ENCODE measurements at regions not wholly inside any gene's neighbourhood (a gene's known extent, or its start where the extent isn't known, plus 50 kb on each side); places are given as distances from the start of the nearest gene placed in this dataset.

DNA sequence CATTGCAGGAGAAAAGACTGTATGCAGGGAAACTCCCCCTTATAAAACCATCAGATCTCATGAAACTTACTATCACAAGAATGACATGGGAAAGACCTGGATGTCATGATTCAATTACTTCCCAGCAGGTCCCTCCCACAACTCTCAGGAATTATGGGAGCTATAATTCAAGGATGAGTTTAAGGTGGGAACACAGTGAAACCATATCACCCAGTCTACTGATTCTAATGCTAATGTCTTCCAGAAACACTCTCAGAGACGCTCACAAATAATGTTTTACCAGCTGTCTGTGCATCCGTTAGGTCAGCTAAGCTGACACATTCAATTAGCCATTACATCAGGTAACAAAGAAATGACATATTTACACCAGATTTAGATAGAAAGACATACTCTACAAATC is 637.9 kb downstream of the NLGN4Y start:
- DNase-seq (ENCODE audit: low spot score): no peak

DNA sequence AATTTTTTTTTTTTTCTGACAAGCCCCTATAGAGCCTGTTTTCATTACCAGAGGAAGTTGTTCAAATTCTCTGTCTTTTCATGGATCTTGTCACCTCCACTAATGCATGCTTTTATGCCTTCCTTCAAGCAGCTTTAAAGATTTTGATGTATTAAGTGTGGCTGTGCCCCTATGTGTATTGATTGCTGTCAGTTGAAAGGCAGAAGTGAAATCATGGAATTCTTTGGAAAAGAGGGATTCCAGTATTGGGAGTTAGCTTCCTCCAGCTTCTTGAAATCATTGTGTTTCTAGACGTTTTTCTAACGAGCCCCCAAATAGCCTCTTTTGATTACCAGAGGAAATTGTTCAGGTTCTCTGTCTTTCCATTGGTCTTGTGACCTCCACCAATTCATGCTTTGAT is 655.6 kb downstream of the NLGN4Y start:
- no peak for DNase-seq (ENCODE audit: low spot score)

DNA sequence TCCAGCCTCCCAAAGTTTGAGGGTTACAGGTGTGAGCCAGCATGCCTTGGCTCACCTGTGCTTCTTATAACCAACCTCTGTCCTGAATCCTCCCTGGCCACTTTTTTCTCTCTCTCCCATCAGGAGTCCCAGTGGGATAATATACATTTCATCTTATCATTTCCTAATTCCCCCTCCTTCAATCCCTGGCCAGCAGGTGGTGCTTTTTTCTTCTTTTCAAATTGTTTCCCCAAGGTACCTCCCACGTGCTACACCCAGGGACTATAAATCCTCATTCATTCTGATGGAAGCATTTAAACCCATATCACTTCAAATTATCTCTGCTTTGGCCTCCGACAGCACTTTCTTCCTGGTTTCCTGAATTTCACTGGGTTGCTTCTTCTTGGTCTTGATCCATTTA is 704.7 kb downstream of the NLGN4Y start:
- DNase-seq (ENCODE audit: low spot score): no peak

DNA sequence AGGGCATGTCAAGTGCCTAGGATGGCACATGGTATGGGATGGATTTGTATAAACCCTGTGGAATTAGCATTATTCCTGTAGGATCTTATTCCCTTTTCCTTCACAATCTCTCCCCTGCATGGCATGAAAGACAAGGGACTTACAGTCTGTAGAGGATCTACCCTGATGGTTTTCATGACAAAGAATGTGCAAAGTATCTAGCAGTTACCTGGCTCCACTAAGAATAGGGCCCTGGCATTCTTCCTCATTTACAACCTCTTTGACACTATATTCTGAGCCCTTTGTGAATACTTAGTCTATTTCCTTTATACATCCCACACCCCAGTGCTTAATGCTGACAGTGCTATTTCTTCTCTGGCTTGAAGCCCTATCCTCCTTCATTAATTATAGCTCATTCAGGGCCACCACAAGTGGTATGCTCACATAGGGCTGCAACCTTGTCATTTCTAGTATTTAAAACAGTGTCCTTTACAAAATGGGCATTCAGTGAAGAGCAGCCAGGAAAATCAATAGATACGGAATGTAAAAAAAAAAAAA is 715.3 kb downstream of the NLGN4Y start:
- no peak for DNase-seq (ENCODE audit: low spot score)

DNA sequence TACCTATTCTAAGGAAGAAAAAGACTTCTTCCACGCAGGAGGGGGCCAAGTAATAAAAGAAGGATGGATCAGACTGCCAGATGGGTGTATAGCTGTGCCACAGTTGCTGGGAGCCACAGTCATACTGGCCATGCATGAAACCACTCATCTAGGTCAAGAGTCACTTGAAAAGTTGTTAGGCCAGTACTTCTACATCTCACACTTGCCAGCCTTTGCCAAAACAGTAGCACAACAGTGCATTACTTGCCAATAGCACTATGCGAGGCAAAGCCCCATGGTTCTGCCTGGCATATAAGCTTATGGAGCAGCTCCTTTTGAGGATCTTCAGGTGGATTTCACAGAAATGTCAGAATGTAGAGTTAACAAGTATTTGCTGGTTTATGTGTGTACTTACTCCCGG is 735.0 kb downstream of the NLGN4Y start:
- no peak for DNase-seq (ENCODE audit: low spot score)

DNA sequence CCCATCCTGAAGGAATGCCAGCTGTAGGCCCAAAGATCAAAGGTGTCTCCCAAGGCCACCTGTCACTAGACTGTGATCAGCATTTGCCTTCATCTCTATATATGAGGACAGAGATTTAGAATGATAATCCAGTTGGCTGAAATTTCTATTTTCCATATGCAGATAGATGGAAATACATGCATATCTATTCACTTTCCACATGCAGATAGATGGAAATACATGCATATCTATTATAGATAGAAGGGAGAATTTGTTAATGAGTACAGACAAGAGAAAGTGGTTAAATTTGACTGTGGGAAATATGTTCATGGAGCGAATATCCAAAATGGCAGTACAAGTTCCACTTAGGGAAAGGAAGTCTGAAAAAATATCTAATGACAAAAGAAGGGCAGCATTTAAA is 762.2 kb downstream of the NLGN4Y start:
- DNase-seq (ENCODE audit: low spot score): no peak

DNA sequence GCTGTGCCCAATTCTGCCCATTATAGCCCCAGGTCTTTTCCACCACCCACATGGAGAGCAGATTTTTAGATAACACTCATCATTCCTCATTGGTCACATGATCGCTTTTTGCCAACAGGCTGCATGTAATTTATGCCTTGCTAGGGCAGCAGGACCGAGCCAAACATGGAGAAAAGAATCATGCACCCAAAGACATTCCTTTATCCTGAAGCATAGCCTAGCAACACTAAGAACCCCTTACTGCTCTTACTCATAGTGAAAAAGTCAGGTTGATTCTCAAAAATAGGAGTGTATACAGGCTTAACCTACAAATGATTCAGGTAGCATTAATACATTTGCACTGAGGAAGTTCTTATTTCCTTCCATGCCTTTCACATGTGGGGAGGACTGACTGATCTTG is 765.5 kb downstream of the NLGN4Y start:
- DNase-seq (ENCODE audit: low spot score): no peak

DNA sequence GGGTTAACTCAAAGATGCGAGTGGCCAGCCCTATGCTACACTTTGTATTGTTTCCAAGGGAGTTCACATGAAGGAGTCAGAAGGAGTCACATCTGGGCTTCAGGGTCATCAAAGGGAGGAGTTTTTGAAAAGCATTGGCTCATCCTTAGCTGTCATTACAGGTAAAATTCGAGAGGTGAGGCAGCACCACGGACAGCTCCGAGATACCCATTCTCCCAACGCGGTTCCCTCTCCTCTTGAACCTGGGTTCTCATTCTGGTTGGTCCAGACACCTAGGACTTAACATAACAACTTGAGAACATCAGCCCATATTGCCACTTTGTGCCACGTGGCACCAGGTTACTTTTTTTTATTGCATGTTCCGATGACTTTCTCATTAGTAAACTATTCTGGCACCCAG is 768.6 kb downstream of the NLGN4Y start:
- DNase-seq (ENCODE audit: low spot score): no peak

DNA sequence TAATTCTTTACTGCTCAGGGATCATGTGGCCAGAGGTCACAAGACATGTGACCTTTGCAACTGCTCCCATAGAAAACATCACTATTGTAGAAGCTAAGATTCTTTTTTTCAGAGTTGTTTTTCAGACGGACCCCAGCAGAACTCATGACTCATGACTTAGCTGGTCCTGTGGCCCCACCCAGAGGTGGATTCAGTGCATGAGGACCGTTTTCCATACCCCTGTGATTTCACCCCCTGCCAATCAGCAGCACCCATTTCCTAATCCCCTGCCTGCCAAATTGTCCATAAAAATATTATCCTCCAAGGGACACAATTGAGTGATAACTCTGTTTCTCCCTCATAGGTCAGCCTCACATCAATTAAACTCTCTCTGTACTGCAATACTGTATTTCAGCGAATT is 777.5 kb downstream of the NLGN4Y start:
- no peak for DNase-seq (ENCODE audit: low spot score)

DNA sequence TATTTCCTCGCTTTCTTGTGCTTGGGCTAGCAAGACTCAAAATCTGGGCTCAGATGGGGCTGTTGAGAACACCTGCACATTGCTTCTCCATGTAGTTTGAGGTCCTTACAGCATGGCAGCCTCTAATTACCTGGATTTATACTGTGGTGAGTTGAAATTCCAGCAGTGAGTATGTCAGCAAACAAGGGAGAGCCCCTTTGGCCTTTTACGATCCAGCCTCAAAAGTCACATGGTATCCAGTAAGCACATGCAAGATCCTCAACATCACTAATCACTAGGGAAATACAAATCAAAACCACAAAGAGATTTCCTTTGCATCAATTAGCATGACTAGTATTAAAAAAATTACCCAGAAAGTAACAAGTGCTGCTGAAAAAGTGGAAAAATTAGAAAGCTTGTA is 787.8 kb downstream of the NLGN4Y start:
- DNase-seq (ENCODE audit: low spot score): no peak

DNA sequence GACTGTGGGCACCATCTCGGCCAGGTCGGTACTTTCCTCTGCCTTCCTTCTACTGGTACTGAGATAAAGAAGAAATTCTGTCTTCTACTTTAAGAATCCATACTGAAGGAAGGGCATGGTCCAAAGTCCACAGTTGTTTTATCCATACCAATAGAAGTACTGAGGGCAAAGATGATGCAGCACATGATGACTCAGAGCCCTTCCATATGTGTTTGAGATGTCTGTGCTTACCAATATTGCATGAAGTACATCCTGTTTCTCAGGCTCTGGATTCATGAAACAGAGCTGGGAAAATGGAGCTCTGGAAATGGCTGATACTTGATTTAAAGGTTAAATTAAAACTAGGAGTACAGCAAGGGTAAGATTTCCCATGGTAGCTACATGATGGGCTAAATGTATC is 799.9 kb downstream of the NLGN4Y start:
- no peak for DNase-seq (ENCODE audit: low spot score)

DNA sequence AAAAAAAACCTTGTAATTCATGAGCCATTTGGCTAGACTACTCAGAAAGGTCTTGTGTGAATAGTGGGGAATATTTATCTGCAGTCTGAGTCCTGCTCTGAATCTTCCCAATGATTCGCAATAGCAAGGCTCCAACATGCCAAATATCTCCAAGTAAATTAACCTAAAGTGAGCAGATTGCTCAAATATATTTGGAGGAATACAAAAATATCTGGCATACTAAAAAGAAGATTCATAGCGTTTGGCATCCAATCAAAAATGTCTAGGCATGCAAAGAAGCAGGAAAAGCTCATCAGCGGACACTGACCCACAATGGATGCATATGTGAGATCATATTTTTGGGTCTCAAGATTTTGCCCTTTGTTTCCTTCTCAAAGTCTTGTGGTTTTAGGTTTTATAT is 800.9 kb downstream of the NLGN4Y start:
- DNase-seq (ENCODE audit: low spot score): no peak

DNA sequence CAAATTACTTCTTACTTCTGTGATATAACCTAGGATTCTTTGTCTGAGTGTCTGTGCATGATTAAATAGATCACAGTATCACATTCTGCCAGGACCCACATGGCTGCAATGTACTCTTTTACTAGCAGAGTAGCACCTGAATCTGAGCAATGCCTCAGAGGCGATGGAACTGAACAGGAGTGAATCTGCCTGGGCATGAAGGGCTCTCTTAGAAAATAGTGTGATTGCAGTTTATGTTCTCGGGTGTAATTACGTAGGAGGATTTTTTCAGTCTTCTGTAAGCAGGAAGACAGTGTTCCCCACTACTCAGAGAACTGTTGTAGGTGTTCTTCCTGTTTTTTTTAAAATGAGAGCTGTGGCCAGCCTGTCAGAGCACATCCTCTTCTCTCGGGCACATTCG is 802.3 kb downstream of the NLGN4Y start:
- no peak for DNase-seq (ENCODE audit: low spot score)

DNA sequence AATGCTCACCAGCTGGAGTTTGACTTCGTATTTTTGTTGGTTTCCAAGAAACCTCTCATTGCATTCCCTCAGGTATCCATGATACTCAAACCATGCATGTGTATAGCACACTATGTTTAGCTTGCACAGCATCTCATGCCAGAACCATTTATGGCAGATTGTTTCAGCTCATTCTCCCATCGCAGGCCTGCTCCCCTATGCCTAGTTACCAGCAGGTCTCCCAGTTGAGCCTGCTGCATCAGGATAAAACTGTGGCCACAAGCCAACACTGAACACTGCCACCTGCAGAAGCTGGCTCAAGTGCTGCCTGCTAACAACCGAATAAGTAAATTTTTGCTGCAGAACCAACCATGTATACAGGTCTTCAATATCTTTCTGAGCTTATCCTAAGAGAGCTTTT is 804.5 kb downstream of the NLGN4Y start:
- DNase-seq (ENCODE audit: low spot score): no peak

DNA sequence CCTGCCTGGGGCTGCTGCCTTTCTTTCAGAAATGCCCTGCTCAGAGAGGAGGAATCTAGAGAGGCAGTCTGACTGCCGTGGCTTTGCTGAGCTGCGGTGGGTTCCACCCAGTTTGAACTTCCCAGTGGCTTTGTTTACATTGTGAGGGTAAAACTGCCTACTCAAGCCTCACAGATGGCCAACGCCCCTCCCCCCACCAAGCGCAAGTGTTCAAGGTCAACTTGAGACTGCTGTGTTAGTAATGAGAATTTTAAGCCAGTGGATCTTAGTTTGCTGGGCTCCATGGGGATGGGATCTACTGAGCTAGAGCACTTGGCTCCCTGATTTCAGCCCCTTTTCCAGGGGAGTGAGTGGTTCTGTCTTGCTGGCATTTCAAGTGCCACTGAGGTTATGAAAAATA is 819.2 kb downstream of the NLGN4Y start:
- DNase-seq (ENCODE audit: low spot score): no peak

DNA sequence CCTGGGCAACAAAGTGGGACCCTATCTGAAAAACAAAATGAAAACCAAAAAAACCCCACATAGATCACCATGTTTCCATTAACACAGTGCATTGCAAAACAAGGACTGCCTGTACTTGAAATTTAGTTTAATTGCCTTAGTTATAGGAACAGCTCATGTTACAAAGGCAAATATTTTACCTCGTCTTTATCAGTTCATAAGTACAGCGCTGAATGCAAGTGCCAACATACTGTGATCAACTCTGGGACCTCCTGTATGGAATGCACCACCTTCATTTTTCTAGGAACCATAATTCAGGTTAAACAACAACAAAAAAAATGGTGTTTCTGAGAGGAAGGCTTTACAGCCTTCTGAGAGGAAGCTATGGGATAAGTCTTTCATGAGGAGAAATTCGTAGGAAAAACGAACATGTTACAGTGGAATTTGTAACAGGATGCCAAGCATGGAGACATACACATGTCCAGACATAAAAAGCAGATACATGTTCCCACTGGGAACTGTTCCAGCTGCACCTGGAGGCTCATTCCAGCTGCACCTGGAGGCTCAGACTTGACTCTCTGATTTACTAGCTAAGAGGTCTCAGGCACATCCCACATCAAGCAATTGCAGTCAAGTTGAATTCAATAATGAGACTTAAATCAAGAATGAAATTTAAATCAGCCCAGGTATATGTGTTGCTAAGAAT is 821.3 kb downstream of the NLGN4Y start:
- DNase-seq (ENCODE audit: low spot score): no peak

DNA sequence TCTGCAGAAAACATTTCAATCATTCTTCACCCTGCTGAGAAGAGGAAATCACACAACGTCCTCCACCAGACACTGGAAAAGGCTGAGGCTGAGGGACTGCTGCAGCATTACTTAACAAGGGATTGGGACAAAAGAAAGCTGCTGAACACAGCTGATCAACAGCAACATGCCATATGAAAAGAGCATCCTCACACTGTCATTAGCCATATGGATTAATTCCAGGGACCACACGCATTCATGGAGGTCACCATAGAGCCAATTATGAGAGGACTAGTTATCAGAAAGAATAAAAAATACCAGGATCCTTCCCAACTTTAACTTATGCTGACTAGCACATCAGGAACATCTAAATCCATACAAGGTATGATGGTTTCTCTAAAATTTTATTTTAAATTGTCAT is 825.0 kb downstream of the NLGN4Y start:
- no peak for DNase-seq (ENCODE audit: low spot score)

DNA sequence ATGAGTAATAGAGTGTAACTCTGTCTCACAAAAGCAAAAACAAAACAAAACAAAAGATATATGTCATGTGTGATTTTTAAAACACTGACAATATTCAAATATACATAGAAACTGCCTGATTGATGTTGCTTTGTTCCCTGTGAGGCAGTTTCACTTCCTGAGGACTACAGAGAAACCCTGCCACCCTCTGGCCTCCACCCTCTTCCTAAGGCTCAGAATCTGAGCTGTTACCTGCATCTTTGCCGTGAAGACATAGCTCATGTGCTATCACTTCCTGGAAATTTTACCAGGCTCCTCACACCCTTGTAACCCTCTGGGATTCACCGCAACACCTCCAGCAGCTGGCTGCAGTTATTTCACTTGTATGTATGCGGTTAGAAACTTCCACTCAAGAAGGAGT is 831.0 kb downstream of the NLGN4Y start:
- DNase-seq (ENCODE audit: low spot score): peak; percentile 22

DNA sequence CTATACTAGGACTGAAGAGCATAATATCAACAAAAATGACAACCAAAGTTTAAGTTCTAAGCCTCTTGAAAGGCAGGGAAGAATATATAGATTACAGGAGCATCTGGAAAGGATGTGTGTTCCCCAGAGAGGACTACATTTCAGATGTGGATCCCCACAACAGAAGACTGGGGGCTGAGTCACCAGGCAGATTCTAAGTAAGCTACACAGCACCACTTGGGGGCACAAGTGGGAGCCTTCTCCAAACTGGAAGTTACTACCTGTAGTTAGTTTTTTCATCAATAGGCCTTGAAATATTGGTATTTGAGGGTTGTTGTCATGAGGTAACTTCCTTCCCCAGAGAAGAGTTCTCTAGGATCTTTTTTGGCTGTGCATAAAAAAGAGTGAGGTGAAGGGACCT is 836.1 kb downstream of the NLGN4Y start:
- no peak for DNase-seq (ENCODE audit: low spot score)

DNA sequence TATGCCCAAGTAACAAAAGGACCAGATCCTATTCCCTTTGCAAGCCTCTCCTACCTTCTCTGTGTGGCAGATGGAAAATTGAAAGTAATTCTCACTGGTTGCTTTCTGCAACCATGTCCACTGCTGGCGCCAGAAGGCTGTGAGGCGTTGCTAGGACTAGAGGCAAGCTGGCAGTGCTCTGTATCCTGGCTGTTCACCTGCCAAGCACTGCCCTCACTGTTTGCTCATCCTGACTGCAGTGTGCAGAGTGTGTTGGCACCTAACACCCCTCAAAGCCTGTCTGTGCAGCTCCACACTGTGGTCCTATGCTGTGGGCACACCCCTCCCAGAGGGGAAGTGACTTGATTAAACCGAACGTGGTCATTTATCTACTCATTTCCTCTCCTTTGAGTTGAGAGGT is 840.7 kb downstream of the NLGN4Y start:
- DNase-seq (ENCODE audit: low spot score): no peak

DNA sequence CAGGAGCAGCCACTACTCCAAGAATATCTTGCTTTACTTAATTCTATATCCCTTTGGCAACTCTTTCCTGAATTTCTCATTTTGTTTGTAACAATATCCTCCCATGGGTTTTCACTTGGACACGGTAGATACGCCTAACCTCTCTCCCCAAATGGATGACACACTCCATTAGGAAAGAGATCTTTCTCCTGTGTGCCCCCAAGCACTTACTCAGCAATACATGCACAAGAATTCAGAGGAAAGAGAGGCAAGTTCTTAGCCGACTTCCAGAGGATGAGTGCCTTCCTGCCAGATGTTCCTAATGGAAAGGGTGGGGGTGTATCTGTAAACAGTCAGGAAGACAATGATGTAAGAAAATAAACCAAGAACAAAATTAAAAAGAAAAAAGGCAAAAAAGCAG is 844.5 kb downstream of the NLGN4Y start:
- DNase-seq (ENCODE audit: low spot score): no peak

DNA sequence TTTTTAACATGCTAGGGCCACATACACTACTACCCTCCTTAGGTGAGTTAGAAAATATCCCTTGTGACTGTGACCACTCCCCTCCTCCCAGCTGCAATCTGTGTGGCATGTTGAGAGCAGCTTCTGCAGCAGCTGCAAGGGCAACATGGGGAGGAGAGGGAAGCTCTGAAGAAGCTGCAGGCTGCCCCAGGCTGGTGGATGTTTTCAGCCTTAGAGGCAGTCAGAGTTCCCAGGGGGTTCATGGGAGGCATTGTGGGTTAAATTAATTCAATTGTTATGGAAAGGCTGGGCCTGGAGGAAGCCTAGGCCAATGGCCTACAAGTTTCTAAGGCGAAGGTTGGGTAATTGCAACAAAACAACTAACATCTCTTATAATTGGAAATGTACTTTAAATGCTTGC is 860.8 kb downstream of the NLGN4Y start:
- no peak for DNase-seq (ENCODE audit: low spot score)

DNA sequence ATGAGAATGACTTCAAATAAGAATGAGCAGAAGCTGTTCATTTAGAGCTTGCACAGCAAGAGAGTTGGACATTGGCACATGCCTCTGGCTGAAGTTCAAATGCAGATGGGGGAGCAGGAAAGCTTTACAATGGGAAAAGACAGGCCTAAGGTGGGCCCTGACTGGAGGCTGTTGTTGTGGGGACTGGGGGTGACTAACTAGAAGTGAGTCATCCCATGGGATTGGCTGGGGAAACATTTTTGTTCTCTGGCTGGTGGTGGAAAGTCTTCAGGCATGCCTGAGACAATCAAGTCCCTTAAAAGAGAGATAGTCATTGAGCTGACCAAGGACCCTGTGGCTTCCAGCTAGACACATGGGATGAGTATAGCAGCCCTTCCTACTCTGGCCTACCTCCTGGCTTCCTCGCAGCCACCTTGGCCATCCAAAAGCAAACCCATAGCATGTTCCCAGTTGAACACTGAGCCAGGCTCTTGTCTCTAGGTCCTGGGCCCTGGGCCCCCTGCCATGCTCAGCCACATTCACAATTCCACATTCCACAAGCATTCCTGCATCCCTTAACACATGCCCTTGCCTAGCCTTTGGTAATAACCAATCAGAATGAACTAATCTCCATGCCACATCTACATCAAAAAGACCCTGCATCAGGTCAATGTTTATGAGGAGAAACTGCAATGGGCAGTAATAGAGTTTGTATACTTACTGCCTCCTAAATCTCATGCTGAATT is 873.4 kb downstream of the NLGN4Y start:
- no peak for DNase-seq (ENCODE audit: low spot score)

DNA sequence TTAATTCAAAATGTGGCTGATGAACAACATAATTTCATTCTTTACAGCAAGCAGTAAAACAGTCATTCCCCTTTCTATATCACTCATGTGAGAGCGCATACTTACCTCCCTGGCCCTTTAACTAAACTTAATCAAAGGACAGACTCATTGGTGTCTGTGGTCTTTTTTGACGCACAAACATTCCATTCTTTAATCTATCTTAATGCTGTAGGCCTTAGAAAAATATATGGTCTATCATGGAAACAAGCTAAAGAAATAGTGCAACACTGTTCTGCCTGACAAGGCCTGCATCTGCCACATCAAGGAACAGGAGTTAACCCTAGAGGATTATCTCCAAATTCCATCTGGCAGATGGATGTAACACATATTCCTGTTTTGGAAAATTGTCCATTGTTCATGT is 878.1 kb downstream of the NLGN4Y start:
- no peak for DNase-seq (ENCODE audit: low spot score)

Measured in kidney tubule cell (primary cell).